ENCODE measurements at regions not wholly inside any gene's neighbourhood (a gene's known extent, or its start where the extent isn't known, plus 50 kb on each side); places are given as distances from the start of the nearest gene placed in this dataset.

- TF ChIP-seq POLR2A (IDR thresholded peaks at IDR 0.05) = no peak
- no peak for TF ChIP-seq CTCF (IDR thresholded peaks at IDR 0.05)
Observed at GRCh38 chr3:6120786-6121185, 740.1 kb upstream of the GRM7 start.

Measured in stomach (tissue), 4 donors.